LNCAP (cell line): ENCODE measurements at regions not wholly inside any gene's neighbourhood (a gene's known extent, or its start where the extent isn't known, plus 50 kb on each side); places are given as distances from the start of the nearest gene placed in this dataset.

ENCODE experiments used
- CTCF ChIP-seq: fragments of 450-650 bp; IDR thresholded peaks from 2 replicates; pipeline ENCODE4 v1.5.1; 2017; ENCODE audit warnings: mild to moderate bottlenecking

GRCh38 chr2:176947754-176948153 is 264.8 kb upstream of the HNRNPA3 start:
- no peak for TF ChIP-seq CTCF

GRCh38 chr2:176956791-176957190 is 255.8 kb upstream of the HNRNPA3 start:
- TF ChIP-seq CTCF = no peak

- no peak for TF ChIP-seq CTCF
Observed at GRCh38 chr2:176959614-176960013, 253.0 kb upstream of the HNRNPA3 start.

GRCh38 chr2:176960061-176960460 is 252.5 kb upstream of the HNRNPA3 start:
- no peak for TF ChIP-seq CTCF

GRCh38 chr2:176960736-176961520 is 251.7 kb upstream of the HNRNPA3 start:
- no peak for TF ChIP-seq CTCF

- no peak for TF ChIP-seq CTCF
Observed at GRCh38 chr2:176961775-176962619, 250.6 kb upstream of the HNRNPA3 start.

- TF ChIP-seq CTCF = no peak
Observed at GRCh38 chr2:176963568-176964287, 248.9 kb upstream of the HNRNPA3 start.
